SHP77 treated with DMSO at 0.1 percent for 48 hours (cell line): ENCODE measurements at regions not wholly inside any gene's neighbourhood (a gene's known extent, or its start where the extent isn't known, plus 50 kb on each side); places are given as distances from the start of the nearest gene placed in this dataset.

Experiments used
- DNase-seq: peaks from one replicate; lab custom pipeline; 2025; lab: John Stamatoyannopoulos, UW

- DNase-seq = no peak
Measured at GRCh38 chr17:79314617-79315357, 240.2 kb downstream of the ENGASE start.

GRCh38 chr17:79311373-79311772 lies 236.7 kb downstream of the ENGASE start:
- DNase-seq = no peak

GRCh38 chr17:79306424-79307318 lies 232.0 kb downstream of the ENGASE start:
- no peak for DNase-seq

GRCh38 chr17:79305768-79306423 lies 231.3 kb downstream of the ENGASE start:
- no peak for DNase-seq

- no peak for DNase-seq
Measured at GRCh38 chr17:79305376-79305767, 230.7 kb downstream of the ENGASE start.

- no peak for DNase-seq
Measured at GRCh38 chr17:79304884-79305283, 230.3 kb downstream of the ENGASE start.

- DNase-seq = no peak
Measured at GRCh38 chr17:79303641-79304205, 229.1 kb downstream of the ENGASE start.

GRCh38 chr17:79301469-79301868 lies 226.8 kb downstream of the ENGASE start:
- DNase-seq = no peak

- no peak for DNase-seq
Measured at GRCh38 chr17:79299349-79299748, 224.7 kb downstream of the ENGASE start.

GRCh38 chr17:79298799-79299198 lies 224.2 kb downstream of the ENGASE start:
- no peak for DNase-seq

- DNase-seq = no peak
Measured at GRCh38 chr17:79296243-79296642, 221.6 kb downstream of the ENGASE start.

GRCh38 chr17:79295307-79295706 lies 220.7 kb downstream of the ENGASE start:
- DNase-seq = no peak

GRCh38 chr17:79294459-79295071 lies 219.9 kb downstream of the ENGASE start:
- no peak for DNase-seq

GRCh38 chr17:79292501-79292900 lies 217.9 kb downstream of the ENGASE start:
- DNase-seq = no peak

GRCh38 chr17:79291391-79291790 lies 216.8 kb downstream of the ENGASE start:
- DNase-seq = no peak

- DNase-seq = no peak
Measured at GRCh38 chr17:79290726-79291125, 216.1 kb downstream of the ENGASE start.

- no peak for DNase-seq
Measured at GRCh38 chr17:79288950-79289349, 214.3 kb downstream of the ENGASE start.

GRCh38 chr17:79286440-79286839 lies 211.8 kb downstream of the ENGASE start:
- DNase-seq = no peak

- no peak for DNase-seq
Measured at GRCh38 chr17:79285973-79286372, 211.3 kb downstream of the ENGASE start.

GRCh38 chr17:79282294-79282693 lies 207.7 kb downstream of the ENGASE start:
- DNase-seq = no peak

- no peak for DNase-seq
Measured at GRCh38 chr17:79281803-79282202, 207.2 kb downstream of the ENGASE start.
